CD4-positive, alpha-beta T cell treated with Interleukin-21 for 1 hour (primary cell): ENCODE measurements at regions not wholly inside any gene's neighbourhood (a gene's known extent, or its start where the extent isn't known, plus 50 kb on each side); places are given as distances from the start of the nearest gene placed in this dataset.
A peak's percentile ranks its signal among the peaks of the same experiment; 100 is the strongest.

Source experiments
- DNase-seq: peaks from one replicate; pipeline ENCODE4 v3.0.0-alpha.2; 2020

DNA sequence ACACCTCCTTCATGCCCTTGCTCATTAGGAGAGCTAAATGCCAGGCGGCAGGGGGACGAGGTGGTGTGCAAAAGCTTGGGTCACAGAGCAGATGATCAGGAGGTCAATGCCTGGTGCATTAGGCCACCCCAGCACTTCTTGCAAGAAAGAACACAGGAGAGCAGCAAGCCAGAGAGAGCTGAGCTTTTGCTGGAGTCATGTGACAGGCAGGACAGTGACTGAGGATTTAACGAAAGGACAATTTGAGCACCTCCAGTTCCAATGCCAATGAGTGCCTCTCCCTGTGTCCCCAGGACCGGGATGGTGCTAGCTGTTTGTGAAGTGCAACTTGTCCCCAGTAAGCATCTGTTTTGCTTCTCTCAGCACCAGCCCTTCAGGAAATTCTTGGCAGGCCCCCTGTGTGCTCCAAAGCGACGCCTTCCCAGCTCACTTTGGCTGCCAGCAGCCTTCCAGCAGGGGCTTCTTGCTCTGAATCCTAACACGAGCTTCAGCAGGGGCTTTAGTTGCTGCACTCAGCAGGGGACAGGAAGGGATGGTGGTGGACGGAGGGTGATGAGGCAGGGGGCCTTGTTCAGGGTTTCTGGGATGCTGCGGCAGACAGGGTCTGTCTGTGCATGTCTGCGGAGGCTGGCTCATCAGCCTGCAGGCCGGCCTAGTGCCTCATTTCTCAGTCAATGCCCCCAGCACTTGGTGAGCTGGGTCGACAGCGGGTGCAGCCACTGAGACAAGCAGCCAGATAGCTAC is 368.1 kb downstream of the RPS24 start:
- DNase-seq: no peak

DNA sequence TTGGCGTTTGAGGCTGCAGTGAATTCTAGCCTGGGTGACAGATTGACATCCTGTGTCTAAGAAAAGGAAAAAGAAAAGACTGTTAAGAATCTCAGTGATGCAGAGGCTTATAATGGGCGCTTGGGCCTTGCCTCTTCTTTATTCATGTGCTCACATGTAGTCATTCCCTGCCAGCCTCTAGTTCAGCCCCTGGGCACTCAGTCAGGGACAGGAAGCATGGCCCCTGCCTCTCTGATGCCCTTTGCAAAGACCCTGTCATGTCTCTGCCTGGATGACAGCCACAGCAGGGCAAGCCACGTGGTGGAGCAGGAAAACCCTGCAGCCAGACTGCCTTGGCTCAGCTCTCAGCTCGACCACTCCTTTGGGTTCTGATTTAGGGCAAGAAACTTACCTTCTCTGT is 368.9 kb downstream of the RPS24 start:
- DNase-seq: no peak

DNA sequence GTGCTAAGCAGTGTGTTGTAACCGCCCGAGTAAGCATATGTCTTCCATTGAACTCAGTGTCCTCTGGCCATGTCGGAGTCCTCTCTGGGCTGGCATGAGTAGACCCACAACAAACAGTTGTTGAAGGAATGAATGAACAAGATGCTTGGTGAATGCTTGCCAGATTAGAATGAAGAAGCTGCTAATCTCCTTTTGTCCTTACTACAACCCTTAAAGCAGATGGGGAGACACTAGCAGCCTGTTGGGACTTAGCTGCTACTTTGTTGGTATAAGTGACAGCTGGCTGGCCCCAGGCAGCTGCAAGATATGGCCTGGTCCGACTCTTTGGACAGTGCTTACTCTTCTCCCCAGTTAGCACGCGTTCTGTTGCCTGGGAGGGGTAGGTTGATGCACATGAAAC is 370.1 kb downstream of the RPS24 start:
- DNase-seq: no peak

DNA sequence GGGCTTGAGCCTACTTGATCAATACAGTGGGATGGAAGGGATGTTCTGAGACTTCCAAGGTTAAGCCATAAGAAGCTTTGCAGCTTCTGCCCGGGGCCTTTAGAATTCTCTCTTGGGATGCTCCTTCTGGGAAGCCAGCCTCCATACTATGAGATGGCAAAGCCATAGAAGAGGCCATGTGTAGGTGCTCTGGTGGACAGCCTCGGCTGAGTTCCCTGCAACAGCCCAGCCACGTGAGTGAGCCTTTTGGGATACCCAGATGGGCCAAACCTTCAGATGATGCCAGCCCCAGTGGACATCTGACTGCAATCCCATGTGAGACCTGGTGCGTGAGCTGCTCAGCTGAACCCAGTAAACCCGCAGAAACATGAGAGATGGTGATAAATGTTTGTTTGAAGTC is 370.6 kb downstream of the RPS24 start:
- no peak for DNase-seq

DNA sequence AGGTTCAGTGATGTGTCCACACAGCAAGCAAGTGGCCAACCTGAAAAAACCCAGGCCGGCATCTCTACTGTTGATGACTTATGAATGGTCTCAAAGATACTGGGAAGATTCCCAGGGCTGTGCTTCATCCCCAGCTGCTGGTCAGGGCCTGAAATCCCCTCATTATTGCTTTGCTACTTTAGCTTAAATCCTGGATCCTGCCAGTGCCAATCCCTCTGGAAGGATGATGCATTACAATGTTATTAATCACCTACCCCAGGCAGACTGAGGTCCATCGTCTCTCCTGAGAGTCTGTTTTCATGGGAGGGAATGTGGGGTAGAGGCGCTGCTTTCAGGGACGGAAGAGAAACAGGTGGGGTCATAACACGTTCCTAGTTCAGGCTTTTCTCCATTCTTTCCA is 371.6 kb downstream of the RPS24 start:
- no peak for DNase-seq

DNA sequence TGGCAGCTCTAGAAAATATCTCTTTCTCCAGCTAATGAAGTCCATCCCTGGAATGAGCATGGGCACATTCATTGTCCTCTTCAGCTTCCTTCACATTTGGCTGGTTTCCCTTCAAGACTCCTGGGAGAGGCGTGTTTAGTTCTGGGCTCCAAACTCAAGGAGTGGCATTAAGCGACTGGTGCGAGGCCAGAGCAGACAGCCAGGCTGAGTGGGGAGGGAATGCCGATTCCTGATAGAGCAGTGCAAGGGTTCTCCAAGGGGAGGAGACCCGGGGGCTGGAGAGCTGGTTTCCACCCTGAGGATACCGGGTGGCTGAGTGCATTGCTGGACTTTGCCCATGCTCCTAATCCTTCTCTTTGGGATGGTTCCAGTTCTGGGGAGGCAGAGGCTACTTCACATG is 372.1 kb downstream of the RPS24 start:
- no peak for DNase-seq

DNA sequence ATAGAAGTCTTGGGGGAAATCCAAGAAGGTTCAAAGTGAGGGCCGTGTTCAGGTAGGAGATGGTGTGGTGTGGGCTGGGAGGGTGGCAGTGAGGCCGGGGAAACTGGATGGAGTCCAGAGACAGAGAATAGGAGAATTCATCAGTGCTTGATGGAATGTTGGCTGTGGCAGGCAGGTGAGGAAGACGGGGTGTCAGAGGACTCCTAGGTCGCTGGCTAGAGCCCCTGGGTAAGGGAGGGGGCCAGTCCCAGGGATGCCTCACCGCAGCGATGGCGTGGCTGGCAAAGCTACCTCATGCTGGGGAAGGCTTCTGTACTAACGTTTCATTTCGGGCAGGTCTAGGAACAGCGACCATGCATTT is 373.0 kb downstream of the RPS24 start:
- no peak for DNase-seq

DNA sequence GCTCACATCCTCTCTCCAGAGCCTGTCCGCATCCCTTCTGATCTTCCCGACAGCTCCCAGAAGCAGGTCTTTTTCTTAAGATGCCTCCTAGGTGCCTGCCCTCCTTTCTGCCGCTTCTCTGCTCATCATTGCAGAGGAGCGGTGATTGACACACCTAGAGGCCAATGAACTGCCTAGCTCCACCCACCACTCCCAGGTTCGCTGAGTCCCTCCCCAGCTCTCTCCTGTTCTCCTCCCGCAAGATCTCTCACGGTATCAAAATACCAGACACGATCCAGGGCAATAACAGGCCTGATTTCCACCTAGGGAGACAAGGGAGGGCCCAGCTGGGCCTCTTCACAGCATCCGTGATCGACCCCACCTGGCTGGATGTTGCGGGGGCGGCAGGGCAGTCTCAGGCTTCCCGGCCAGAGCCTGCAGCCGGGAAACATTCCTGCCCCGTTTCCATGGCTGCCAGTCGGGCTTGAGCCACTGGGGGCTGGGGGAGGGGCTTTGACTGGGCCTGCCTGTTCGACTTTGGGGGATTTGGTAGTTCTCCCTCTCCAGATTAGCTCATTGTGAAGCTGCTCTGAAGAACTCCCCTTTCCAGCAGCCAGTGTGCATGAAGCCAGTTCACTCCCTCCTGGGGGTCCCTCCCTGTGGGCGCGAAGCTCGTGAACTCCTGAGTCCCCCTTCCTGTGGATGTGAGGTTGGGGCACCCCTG is 373.5 kb downstream of the RPS24 start:
- peak; percentile 57 for DNase-seq

DNA sequence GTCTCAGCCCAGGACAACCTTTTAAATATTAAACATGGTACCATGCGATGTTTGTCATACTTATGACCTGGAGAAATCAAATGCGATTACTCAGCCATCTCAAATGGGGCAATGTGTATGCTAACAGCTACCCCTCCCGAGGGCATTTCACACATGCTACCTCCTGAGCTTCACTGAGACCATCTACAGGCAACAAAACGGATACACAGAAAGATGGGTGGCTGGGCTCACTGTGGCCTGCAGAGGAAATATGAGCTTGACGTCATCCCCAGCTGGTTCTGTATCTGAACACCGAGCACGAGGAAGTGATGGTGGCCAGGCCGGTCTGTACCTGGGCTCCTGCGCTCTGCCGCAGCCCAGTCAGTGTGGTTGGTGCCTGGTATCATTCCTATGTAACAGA is 374.3 kb downstream of the RPS24 start:
- no peak for DNase-seq

DNA sequence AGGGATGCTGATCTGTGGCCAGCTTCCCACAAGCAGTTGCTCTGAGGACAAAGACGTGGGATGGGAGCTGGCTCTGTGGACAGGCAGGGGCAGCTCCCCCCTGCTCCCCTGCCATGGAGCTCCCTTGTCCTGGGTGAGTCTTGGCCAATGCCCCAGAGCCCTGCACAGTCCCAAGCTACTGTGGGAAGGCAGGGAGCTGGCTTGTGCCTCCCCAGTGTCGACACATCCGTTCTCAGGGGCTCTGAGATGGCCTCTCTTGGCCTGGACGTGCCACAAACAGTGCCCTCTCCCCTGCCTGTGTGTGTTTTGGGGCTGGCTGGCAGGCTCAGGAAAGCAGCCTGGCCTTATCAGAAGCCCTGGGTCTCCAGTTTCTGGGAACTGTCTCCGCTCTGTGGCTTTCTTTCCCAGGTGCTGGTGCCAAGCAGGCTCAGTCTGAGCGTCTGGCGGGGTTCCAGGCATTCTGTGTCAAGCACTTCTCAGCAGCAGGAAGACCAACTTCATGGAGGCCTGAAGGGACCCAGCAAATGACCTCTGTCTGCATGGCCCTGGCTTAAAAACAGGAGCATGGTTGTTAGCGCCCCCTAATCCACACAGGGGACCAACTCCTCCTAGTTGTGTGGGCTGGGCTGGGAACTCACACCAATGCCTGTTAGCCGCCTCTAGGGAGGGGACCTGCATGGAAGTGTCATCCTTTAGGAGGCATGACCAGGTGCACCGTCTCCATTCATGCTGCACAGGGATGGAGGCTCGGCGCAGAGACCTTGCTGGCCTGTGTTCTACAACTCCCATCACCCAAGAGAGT is 375.2 kb downstream of the RPS24 start:
- DNase-seq: no peak

DNA sequence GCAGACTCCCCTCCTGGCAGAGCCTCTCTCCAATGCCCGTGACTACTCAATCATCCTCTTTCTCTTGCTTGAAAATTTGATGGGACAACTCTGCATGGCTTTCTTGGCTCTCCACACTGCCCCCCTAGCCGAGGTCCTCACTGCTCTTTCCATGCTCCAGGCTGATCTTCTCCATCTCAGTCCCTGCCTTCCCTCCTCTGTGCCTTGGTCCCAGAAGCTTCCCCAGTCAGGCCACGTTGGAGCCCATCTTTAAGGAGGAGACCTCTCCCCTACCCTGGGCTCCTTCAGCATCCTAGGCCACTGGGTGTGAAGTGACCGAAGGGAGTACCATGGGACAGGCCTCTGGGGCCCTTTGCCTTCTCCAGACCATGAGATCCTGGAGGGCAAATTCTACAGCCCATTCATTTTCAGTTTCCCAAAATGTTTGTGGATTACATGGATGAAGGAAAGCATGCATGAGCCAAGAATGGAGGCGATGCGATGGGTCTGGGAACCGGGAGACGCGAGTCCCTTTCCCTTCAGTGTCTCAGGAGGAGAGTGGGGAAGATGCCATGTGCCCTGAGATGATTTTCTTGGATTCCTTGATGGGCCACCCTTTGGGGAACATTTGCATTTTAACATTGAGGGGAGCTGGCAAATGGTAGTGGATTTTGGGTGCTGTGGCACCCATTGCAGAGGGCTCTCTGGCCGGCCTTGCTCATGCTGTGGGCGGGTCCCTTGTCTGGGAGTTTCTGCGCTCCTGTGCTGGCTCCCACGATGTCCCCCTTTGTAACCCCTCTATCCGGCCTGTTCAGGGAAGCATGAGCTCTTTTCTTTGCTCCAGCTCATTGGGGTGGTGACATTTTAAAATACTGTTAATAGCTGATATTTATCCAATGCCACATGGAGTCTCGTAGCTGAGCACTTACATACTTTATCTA is 376.6 kb downstream of the RPS24 start:
- no peak for DNase-seq

DNA sequence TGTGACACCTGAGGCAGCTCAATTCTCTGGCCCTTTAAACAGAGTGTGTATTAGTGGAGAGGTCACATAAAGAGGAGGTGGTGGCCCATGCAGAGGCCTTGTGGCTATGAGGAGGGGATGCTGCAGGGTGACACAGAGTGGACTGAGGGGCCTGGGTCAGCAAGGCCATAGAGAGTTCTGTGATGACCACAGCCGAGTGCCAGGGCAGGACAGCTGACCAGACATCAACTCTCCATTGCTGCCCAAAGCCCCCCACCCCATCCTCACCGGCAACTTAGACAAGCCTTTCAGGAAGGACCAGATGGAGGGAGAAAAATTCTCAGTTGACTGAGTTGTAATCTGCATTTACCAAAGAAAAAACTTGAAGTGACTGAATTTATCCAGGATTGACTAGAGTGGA is 378.1 kb downstream of the RPS24 start:
- DNase-seq: no peak

DNA sequence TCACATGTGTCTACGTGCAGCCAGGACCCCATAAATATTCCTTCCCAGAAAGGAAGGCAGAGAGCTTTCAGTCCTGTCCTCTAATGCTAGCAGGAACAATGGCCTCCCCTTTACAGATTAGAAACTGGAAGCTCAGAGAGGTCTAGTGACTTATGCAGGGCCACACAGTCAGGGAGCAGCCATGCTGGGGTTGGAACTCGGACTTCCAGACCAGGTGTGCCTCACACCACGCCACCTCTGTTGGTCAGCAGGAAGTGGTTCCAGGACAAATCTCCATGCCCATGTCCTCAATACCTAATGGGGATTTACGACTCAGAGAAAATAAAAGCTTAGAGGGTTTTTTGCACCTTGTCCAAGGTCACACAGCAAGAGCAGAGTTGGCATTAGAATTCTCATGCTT is 378.9 kb downstream of the RPS24 start:
- DNase-seq: no peak

DNA sequence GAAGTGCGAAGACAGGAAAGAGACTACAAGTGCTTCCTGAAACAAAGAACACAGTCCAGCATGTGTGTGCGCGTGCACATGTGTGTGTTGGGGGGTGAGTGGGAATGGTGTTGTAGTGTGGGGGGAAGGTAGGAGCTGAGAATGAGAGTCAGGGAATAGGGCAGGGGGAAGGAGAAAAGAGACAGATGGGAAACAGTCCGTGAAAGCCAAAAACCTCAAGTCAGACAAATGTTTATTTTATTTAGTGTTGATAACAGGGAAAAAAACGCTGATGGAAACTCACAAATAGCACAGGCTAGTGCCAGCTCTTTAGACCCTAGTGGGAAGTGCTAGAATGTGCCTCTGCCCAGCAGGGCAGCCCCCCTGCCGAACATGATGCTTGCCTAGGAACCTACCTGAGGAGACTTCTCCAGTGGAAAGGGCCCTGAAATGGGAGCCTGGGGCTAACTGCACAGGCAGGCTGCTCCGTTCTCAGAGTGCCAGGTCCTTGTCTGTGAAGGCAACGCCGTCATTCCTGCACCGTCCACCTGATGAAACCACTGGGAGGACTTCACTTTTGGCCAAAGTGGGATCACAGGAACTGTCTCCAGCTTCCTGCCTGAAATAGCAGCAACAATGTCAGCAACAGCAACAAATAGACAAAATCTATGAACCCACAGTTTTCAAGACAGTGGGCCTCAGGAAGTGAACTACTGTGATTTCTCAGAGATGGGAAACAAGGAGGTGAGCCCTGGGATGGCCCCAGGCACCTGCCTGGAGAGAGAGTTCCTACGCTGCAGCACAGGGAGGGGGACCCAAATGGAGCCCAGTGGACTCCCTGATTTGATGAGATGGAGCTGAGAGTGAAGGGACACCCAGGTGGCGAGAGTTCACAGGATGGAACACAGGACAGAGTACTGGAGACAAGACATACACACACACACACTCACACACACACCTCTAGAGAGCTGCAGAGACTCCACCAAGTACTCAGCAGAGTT is 379.7 kb downstream of the RPS24 start:
- DNase-seq: no peak

DNA sequence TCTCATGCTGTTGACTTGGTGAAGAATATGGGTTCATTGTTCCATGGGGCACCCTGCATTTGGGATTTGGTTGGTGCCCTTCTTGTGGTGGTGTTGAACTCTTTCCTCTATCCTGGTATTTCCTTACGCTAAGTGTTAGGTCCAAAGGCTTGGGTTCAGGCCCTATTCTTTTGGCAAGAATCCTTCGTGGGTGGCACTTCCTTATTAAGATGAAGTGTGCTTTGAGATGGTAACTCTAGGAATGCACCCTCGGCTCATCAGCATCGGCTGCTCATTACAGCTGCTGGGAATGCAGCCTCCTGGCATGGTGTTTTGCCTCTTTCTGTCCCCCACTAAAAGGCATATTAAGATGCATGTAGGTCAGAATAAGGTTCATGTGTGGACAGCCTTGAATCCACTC is 380.7 kb downstream of the RPS24 start:
- no peak for DNase-seq

DNA sequence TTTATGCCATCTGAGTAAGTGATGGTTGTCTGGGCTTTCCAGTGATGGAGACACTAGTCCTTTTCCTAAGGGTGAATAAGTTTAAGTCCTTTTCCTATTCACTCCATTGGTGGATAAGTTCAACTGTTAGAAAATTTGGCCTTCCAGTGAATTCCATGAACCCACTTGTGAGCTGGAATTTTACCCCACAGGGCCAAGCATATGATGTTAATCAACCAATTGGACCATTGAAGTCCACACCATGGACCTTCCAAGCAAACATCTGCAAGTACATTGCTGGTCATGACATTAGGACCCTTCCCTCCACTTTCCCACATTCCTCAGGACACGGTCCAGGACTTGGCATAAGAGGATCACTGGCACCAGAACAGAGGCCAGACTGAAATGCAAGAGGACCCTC is 381.4 kb downstream of the RPS24 start:
- DNase-seq: no peak

DNA sequence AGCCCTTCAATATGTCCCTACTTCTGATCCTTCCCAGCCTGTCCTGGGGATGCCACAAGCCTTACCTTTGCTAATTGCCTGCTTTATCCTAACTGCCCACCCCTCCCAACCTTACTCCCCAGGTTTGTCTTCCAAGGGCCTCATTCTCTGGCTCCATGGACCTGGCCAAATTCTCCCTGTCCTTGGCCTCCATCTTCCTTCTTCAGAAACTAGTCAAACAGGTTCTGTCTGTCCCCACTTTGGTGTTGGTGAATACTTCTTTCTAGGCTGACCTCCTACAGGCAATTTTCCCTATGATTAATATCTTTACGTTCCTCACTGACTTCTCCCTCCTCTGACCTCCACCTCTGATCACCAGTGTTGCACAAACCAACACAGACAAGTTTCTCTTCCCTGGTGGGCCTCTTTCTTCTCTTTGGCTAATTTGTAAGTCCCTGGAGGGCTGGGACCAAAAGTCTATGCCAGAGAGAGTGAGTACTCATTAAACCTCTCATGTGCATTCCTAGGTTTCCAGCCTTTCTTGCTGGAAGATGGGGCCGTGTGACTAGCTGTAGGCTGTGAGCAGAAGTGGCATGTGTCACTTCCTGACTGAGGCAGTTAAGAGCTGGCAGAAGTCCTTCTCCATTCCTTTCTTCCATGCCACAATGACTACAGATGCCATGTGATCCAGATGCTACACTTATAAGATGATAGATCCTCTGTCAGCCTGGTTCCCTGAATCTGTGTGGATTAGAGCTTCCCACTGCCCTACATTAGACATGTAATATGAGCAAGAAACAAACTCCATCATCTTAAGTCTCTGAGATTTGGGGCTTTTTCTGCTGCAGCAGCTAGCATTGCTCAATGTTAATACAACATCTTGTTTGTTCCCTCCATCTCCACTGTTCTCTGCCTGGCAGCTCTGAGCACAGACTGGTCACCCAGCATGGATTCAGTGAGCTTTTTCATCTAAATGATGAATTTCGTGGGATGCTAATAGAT is 382.7 kb downstream of the RPS24 start:
- no peak for DNase-seq

DNA sequence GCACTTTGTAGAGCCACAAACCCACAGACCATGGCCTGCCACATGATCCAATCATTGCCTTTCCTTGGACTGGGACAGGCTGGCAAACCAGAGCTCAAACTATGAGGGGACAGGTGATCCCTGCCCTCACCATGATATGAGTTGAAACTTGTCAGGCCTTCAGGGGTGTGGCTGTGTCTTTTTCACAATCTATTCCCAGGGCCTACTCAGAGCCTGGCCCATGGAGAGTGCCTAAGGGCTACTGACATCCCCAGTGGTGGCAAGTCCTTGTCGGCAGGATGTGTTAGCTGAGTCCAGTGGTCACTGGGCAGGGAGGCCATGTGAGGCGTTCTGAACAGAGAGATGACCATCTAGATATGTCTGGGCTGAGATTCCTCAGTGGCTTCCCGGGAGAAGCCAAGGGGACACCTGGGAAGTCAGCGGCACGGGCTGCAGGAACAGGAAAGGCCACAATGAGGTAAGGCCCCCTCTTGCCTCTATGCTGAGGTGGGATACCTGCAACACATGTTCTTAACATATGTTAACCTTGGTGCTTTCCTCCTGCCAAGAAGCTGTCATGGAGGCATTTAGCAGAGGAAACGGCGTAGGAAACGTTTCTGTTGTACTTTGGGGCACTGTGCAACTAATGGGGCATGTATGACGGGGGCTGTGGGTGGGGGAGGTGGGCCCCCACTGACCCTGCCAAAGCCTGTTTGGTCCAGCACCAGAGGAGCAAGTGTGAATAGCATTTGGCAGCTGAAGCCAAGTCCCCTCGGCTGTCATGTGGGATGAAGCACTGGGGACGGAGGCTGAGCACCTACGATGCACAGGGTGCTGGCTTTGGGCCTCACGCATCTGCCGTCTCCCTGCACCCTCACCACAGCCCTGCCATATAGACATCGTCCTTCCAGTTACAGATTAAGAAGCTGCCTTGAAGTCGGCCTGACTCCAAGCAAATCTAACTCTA is 384.0 kb downstream of the RPS24 start:
- no peak for DNase-seq
